SK-N-MC (cell line): ENCODE measurements at regions not wholly inside any gene's neighbourhood (a gene's known extent, or its start where the extent isn't known, plus 50 kb on each side); places are given as distances from the start of the nearest gene placed in this dataset.
"Not testable (repeated sequence)": the region's sequence is repeated elsewhere in the genome, so short reads cannot be mapped to it uniquely, and the experiment has no call there.

Experiments
- DNase-seq: peaks from one replicate; pipeline ENCODE4 v3.0.0-alpha.2; 2011; ENCODE audit warnings: low read depth, low spot score
- H3K27ac ChIP-seq: fragments of 200-600 bp; sonication (generic); 2 replicates; pipeline ENCODE4 v1.5.1; 2016; ENCODE audit warnings: mixed run types
- H3K36me3 ChIP-seq: fragments of 200-600 bp; sonication (generic); 2 replicates; pipeline ENCODE4 v1.6.1; 2017; ENCODE audit warnings: antibody characterized with exemption, low read length, mixed read lengths; ENCODE audit not compliant: insufficient read depth
- H3K4me3 ChIP-seq: fragments of 200-600 bp; sonication (generic); 2 replicates; pipeline ENCODE4 v1.5.1; 2016
- H3K9ac ChIP-seq: fragments of 200-600 bp; sonication (generic); 2 replicates; pipeline ENCODE4 v1.8.0; 2017; ENCODE audit warnings: mixed run types, mixed read lengths; ENCODE audit not compliant: insufficient read length
- H3K9me3 ChIP-seq: fragments of 200-600 bp; sonication (generic); 2 replicates; pipeline ENCODE4 v1.6.1; 2017; ENCODE audit warnings: low read depth, mild to moderate bottlenecking, antibody characterized with exemption, low read length, moderate library complexity, mixed read lengths
- EZH2 ChIP-seq: fragments of 200-600 bp; sonication (generic); IDR thresholded peaks from one replicate; pipeline ENCODE4 v1.6.1; 2017; ENCODE audit warnings: antibody characterized with exemption
- FOXP2 ChIP-seq: optimal IDR thresholded peaks from 2 replicates; pipeline ENCODE3; 2011; ENCODE audit warnings: mild to moderate bottlenecking, moderate library complexity; ENCODE audit not compliant: insufficient read depth; ENCODE audit errors: extremely low read length, control extremely low read depth
- POLR2AphosphoS5 ChIP-seq: IDR thresholded peaks from 2 replicates; pipeline ENCODE4 v1.6.1; 2012; ENCODE audit warnings: mild to moderate bottlenecking, low read depth, low read length, borderline replicate concordance

DNA sequence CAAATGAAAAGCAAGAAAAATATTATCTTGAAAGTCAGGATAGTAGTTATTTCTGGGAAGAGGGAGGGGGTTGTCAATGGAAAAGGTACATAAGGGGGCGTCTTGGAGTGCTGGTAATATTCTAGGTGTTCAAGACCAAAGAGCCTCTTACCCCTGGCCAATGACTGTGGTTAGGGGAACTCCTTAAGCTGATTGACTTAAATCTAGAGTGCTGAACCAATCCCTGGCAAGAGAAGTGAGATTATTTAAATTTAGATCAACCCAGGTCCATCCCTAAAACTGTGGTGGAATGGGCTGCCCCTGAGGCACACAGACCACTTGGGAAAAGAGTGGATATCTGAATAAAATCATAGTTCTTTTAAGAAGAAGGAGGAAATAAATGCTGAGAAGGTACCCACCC lies 174.1 kb downstream of the COPRS start:
- DNase-seq: no peak
- H3K4me3 ChIP-seq: no peak overlapping the region
- no peaks in the 10 kb centered on the region for H3K36me3 ChIP-seq
- TF ChIP-seq EZH2 (no peak), FOXP2 (no peak), POLR2AphosphoS5 (no peak)
- H3K9me3 ChIP-seq: no peaks in the 10 kb centered on the region
- no peak overlapping the region for H3K27ac ChIP-seq
- no peak overlapping the region for H3K9ac ChIP-seq

DNA sequence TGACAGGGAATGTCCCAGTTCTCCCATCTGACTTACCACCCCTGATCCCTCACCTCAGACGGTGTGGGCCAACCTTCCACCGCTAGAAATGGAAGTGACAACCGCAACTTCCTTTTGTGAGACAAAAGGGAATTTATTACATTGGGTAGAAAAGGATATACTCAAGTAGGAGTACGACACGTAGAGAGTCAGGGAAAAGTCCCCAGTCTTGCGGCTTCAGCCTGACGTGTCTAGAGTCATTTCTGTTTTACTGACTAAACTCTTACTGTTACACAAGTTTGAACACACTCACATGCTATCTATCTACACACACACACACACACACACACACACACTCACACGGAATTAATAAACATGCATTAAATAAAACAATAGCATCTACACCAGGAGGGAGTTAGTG lies 178.9 kb downstream of the COPRS start:
- Histone ChIP-seq H3K9ac (no peak overlapping the region), H3K36me3 (no peaks in the 10 kb centered on the region), H3K4me3 (no peak overlapping the region), H3K9me3 (no peaks in the 10 kb centered on the region), H3K27ac (no peak overlapping the region)
- TF ChIP-seq FOXP2 (no peak), EZH2 (no peak), POLR2AphosphoS5 (no peak)
- no peak for DNase-seq

DNA sequence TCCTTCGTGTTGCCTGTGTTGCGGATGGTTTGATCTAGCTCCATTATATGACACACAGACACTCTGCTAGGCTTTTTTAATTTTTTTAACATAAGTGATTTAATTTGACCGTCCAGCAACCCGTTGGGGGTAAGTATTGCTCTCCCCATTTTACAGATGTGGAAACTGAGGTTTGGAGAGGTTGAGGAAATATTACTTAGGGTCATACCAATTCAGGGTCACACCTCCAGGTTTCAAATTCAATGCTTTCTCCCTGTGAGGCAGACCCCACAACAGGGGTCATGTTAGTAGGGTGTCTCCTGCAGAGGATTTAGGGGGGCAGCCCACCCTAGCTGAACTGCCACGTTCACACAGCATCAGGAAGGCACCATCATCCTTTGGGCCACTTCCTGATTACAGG lies 179.4 kb downstream of the COPRS start:
- H3K9ac ChIP-seq: no peak overlapping the region
- H3K27ac ChIP-seq: no peak overlapping the region
- no peaks in the 10 kb centered on the region for H3K9me3 ChIP-seq
- TF ChIP-seq FOXP2 (no peak), EZH2 (no peak), POLR2AphosphoS5 (no peak)
- no peak for DNase-seq
- H3K4me3 ChIP-seq: no peak overlapping the region
- no peaks in the 10 kb centered on the region for H3K36me3 ChIP-seq

DNA sequence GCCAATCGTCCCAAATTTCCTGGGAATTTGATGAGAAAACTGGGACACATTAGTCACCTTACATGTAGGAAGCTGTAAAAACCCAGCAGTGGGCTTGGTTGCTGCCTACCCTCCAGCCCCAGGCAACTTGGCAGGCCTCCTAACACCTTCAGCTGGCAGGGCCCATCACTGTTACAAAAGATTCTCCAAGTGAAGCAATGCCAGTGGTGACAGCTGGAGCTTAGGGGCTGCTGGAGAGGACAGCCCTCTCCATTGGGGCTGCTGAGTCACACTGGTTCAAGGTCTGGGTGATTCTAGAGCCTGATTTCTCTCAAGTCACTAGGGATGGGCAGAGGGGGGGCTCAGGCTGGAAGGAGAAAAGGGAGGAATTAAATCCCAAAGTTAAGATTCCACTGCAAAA lies 180.6 kb downstream of the COPRS start:
- TF ChIP-seq EZH2 (no peak), POLR2AphosphoS5 (no peak)
- no peak overlapping the region for H3K9ac ChIP-seq
- H3K4me3 ChIP-seq: no peak overlapping the region
- H3K9me3 ChIP-seq: no peaks in the 10 kb centered on the region
- H3K27ac ChIP-seq: no peak overlapping the region
- no peak for DNase-seq
- no peaks in the 10 kb centered on the region for H3K36me3 ChIP-seq

DNA sequence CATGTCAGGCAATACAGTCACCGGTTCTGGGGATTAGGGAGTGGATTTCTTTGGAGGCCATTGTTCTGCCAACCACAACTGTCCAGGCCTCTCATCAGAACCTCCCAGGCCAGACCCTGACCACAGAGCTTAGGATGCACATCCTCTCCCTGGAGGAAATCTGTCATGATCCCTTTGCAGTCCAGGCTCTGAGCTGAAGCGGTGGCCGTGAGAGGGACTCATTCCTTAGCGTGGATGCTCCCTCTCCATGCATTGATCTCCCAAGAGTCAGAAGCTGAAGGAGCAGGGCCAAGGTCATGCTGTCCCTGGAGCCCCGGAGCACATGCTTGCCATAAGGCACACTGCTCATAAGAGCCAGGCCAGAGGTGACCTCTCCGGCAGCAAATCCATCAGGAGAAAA lies 181.4 kb downstream of the COPRS start:
- Histone ChIP-seq H3K9me3 (no peaks in the 10 kb centered on the region), H3K9ac (no peak overlapping the region), H3K4me3 (no peak overlapping the region), H3K27ac (no peak overlapping the region), H3K36me3 (no peaks in the 10 kb centered on the region)
- no peak for TF ChIP-seq EZH2
- TF ChIP-seq POLR2AphosphoS5: no peak
- no peak for TF ChIP-seq FOXP2
- no peak for DNase-seq

DNA sequence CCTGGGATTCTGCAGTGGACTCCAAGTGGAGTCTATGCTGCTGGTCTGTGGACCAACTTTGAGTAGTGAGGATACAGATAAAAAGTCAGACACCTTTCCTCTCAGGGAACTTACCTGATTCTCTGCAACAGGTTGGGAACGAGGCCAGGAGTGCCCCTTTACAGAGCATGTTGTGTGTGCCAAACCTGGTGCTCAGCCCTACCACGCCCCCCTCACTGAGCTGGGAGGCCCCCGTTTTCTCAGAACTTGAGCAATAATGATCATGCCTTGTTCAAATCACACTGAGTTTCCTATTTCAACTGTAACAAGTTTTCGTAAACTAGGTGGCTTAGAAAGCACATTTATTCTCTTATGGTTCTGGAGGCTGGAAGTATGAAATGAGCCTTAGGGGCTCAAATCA lies 182.0 kb downstream of the COPRS start:
- H3K9ac ChIP-seq: no peak overlapping the region
- H3K36me3 ChIP-seq: no peaks in the 10 kb centered on the region
- no peak overlapping the region for H3K4me3 ChIP-seq
- no peak for TF ChIP-seq FOXP2
- TF ChIP-seq EZH2: no peak
- no peak for TF ChIP-seq POLR2AphosphoS5
- DNase-seq: no peak
- no peaks in the 10 kb centered on the region for H3K9me3 ChIP-seq
- no peak overlapping the region for H3K27ac ChIP-seq

DNA sequence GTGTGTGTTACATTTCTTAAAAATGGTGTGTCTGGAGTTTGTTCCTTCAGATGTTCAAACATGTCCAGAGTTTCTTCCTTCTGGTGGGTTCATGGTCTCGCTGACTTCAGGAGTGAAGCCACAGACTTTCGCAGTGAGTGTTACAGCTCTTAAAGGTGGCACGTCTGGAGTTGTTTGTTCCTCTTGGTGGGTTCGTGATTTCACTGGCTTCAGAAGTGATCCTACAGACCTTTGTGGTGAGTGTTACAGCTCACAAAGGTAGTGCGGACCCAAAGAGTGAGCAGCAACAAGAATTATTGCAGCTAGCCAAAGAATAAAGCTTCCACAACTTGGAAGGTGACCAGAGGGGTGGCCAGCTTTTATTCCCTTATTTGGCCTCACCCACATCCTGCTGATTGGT lies 183.7 kb downstream of the COPRS start:
- H3K27ac ChIP-seq, H3K36me3 ChIP-seq, DNase-seq, H3K9me3 ChIP-seq, H3K9ac ChIP-seq, H3K4me3 ChIP-seq: not testable (repeated sequence)

DNA sequence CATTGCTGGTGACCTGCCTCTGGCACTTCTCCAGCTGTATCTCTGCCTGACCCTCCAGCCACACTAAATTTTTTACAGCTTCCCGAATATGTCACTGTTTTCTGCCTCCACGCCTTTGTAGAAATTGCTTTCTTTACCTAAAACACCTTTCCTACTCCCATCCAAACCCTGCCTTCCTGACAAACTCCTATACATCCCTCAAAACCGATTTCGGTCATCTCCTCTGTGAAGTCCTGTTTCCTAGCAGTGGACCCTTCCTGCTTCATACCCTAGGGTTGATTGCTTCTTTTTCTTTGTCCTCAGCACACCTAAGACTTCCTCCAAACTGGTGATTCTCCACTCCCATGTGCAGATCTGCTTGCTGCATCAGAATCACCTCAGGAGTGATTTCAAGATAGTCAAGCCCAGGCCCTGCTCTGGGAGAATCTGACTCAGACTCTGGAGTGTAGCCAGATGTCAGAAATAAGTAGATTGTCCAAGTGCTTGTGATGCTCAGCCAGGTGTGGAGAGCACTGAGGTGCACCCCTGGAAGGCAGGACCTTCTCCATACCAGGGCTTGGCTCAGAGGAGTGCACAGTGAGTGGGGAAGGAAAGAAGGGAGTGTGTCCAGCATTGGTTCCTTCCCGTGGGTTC lies 184.2 kb downstream of the COPRS start:
- no peaks in the 10 kb centered on the region for H3K36me3 ChIP-seq
- no peak for DNase-seq
- H3K27ac ChIP-seq: no peak overlapping the region
- no peaks in the 10 kb centered on the region for H3K9me3 ChIP-seq
- H3K9ac ChIP-seq: no peak overlapping the region
- no peak overlapping the region for H3K4me3 ChIP-seq
- no peak for TF ChIP-seq EZH2
- TF ChIP-seq FOXP2: no peak
- no peak for TF ChIP-seq POLR2AphosphoS5

DNA sequence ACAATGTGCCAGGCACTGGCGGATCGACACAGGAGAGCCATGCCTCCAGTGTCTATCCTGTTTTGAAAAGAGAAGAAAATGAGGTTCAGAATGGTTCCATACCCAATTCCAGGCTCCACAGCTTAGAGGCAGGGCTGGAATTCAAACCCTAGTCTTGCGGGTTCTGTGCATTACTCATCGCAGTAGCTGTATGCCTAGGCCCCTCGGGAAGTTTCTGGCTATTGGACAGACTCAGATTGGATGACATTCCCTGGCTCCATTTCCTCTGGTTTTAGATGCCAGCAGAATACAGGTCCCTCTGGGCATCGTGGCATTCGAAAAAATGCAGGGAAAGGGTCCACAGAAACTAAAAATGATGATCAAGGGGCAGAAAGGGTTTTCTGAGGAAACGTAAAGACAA lies 184.7 kb downstream of the COPRS start:
- Histone ChIP-seq H3K27ac (no peak overlapping the region), H3K9me3 (no peaks in the 10 kb centered on the region), H3K36me3 (no peaks in the 10 kb centered on the region), H3K4me3 (no peak overlapping the region), H3K9ac (no peak overlapping the region)
- DNase-seq: no peak
- TF ChIP-seq POLR2AphosphoS5 (no peak), EZH2 (no peak), FOXP2 (no peak)

DNA sequence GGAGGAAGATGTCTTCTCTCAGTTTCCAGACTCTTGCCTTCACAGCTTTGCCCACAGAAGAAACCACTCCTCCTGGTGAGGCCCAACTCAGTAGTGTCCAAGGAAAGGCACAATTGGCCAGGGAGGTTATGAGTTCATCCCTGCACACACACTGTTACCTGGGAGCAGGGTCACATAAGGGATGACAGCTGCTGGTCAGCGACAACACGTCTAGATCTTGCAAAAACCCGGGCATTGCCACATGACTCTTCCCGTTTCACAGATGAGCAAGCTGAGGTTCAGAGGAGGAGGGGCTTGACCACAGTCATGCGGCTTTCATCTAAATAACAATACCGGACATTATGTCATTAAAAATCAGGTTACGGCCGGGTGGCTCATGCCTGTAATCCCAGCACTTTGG lies 186.0 kb downstream of the COPRS start:
- Histone ChIP-seq H3K27ac (no peak overlapping the region), H3K9ac (no peak overlapping the region), H3K9me3 (no peaks in the 10 kb centered on the region), H3K4me3 (no peak overlapping the region), H3K36me3 (no peaks in the 10 kb centered on the region)
- no peak for DNase-seq
- TF ChIP-seq POLR2AphosphoS5: no peak
- TF ChIP-seq FOXP2: no peak
- no peak for TF ChIP-seq EZH2
